ENCODE measurements at regions not wholly inside any gene's neighbourhood (a gene's known extent, or its start where the extent isn't known, plus 50 kb on each side); places are given as distances from the start of the nearest gene placed in this dataset.
A peak's percentile ranks its signal among the peaks of the same experiment; 100 is the strongest.

DNA sequence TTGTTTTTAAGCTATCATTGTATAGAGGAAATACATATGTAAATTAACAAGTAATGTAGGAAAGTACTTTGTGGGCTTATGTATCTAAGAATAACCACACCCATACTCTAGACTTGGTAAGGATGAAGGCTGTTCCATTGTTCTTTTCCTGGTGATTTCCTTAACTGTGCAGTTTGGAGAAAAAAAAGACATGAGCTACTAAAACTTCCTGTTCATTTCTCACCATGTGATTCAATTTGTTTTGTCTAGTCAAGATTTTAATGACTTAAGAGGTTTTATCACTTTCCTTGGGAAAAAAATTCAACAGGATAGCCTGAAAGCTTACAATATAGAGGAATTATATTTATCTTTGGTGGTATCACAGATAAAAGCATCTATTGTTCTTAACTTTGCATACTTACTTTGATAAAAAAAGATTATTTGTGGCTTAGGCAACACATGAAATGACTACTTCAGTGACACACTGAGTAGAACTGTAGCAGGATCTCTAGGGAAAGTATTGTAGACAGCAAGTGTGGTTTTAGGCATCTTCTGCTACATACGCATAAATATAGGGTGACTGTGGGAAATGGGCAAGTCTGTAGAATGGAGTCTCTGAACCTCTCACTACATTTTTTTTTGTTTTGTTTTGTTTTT, 80.3 kb downstream of the GJA1 start:
- TF ChIP-seq CTCF (IDR thresholded peaks at IDR 0.05) = no peak
- no peak for DNase-seq (ENCODE audit: low spot score)
- ATAC-seq (ENCODE audit: low FRiP score) = no peak

GRCh38 chr6:121516331-121516730, 80.9 kb downstream of the GJA1 start:
- no peak for TF ChIP-seq CTCF (IDR thresholded peaks at IDR 0.05)
- ATAC-seq (ENCODE audit: low FRiP score) = no peak
- no peak for DNase-seq (ENCODE audit: low spot score)

DNA sequence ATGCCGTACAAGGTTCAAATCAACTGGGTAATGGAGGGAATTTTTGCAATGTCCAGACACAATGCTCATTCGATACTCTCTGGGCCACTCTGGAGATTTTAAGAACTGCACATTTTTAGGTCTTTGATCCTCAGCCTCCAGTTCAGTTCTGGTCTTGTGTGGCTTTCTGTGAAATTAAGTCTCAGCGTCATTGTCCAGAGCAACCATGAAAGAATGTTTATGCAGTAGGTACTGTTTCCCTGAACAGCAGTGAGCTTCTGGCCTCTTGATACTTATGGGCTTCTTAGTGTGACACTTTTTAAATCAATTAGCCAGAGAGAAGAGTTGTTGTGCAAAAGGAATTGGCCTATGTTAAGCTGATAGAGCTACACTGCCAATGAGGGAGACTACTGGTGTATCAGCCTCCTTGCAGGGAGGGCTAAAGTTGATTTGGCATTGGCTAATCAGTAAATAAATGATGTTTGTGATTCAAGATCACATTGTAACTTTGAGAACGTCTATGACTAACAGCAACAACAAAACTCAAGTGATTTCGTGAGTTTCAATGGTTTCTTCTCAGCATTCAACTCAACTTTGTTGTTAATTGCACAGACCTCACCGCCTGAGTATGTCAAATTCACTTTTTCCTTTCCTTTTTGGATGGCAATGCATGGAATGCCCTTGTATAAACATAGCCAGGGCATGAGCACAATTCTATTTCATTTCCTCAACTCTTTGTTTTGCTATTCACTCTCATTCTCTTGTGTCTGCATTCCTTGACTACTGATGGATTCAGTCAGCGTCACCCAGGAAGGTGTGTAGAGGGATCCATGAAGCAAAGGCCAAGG, 85.1 kb downstream of the GJA1 start:
- no peak for ATAC-seq (ENCODE audit: low FRiP score)
- no peak for DNase-seq (ENCODE audit: low spot score)
- TF ChIP-seq CTCF (IDR thresholded peaks at IDR 0.05) = no peak

GRCh38 chr6:121521164-121521555, 85.7 kb downstream of the GJA1 start:
- DNase-seq (ENCODE audit: low spot score) (no peak), ATAC-seq (ENCODE audit: low FRiP score) (no peak)
- TF ChIP-seq CTCF (IDR thresholded peaks at IDR 0.05) = no peak

GRCh38 chr6:121522265-121522664, 86.8 kb downstream of the GJA1 start:
- peak; percentile 91 for ATAC-seq (ENCODE audit: low FRiP score)
- DNase-seq (ENCODE audit: low spot score) = no peak
- TF ChIP-seq CTCF (IDR thresholded peaks at IDR 0.05) = no peak

- TF ChIP-seq CTCF (IDR thresholded peaks at IDR 0.05) = no peak
- ATAC-seq (ENCODE audit: low FRiP score) = no peak
- DNase-seq (ENCODE audit: low spot score) = no peak
These were observed 87.4 kb downstream of the GJA1 start for GRCh38 chr6:121522771-121523386.

Data from omental fat pad (tissue), 3 donors.